ENCODE measurements at regions not wholly inside any gene's neighbourhood (a gene's known extent, or its start where the extent isn't known, plus 50 kb on each side); places are given as distances from the start of the nearest gene placed in this dataset.
"Not testable (repeated sequence)": the region's sequence is repeated elsewhere in the genome, so short reads cannot be mapped to it uniquely, and the experiment has no call there.

DNA sequence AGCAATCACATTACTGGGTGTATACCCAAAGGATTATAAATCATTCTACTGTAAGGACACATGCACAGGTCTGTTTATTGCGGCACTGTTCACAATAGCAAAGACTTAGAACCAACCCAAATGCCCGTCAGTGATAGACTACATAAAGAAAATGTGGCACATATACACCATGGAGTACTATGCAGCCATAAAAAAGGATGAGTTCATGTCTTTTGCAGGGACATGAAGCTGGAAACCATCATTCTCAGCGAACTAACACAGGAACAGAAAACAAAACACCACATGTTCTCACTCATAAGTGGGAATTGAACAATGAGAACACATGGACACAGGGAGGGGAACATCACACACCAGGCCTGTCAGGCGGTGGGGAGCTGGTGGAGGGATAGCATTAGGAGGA lies 313.9 kb upstream of the NCKAP5 start:
- not testable (repeated sequence) for TF ChIP-seq FOXM1 (IDR thresholded peaks at IDR 0.05; ENCODE audit: low read depth); POLR2AphosphoS5 (IDR thresholded peaks at IDR 0.05; ENCODE audit: low read depth, low read length); TAF1 (IDR thresholded peaks at IDR 0.05; ENCODE audit: borderline replicate concordance, low read depth, low read length); TEAD4 (IDR thresholded peaks at IDR 0.05; ENCODE audit: borderline replicate concordance, insufficient read depth); MEF2A (IDR thresholded peaks at IDR 0.05; ENCODE audit: borderline replicate concordance, low read depth)
- TF ChIP-seq, protein P1, sequence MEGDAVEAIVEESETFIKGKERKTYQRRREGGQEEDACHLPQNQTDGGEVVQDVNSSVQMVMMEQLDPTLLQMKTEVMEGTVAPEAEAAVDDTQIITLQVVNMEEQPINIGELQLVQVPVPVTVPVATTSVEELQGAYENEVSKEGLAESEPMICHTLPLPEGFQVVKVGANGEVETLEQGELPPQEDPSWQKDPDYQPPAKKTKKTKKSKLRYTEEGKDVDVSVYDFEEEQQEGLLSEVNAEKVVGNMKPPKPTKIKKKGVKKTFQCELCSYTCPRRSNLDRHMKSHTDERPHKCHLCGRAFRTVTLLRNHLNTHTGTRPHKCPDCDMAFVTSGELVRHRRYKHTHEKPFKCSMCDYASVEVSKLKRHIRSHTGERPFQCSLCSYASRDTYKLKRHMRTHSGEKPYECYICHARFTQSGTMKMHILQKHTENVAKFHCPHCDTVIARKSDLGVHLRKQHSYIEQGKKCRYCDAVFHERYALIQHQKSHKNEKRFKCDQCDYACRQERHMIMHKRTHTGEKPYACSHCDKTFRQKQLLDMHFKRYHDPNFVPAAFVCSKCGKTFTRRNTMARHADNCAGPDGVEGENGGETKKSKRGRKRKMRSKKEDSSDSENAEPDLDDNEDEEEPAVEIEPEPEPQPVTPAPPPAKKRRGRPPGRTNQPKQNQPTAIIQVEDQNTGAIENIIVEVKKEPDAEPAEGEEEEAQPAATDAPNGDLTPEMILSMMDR (IDR thresholded peaks at IDR 0.05) = not testable (repeated sequence)
